H9 (cell line): ENCODE measurements at regions not wholly inside any gene's neighbourhood (a gene's known extent, or its start where the extent isn't known, plus 50 kb on each side); places are given as distances from the start of the nearest gene placed in this dataset.

Experiments
- DNase-seq: peaks from one replicate; pipeline ENCODE4 v3.0.0-alpha.2; 2017
- H2AFZ ChIP-seq: one replicate; pipeline ENCODE4 v1.6.1; 2013; ENCODE audit warnings: mild to moderate bottlenecking, low read length, control low read depth, moderate library complexity
- H2AK5ac ChIP-seq: 2 replicates; pipeline ENCODE4 v1.6.1; 2013; ENCODE audit warnings: low read length, control low read depth, mixed read lengths; ENCODE audit not compliant: insufficient read length
- H2BK120ac ChIP-seq: one replicate; pipeline ENCODE4 v1.6.1; 2013; ENCODE audit warnings: low read depth, mild to moderate bottlenecking, low read length, control low read depth, inconsistent platforms; ENCODE audit not compliant: poor library complexity, severe bottlenecking
- H2BK12ac ChIP-seq: 2 replicates; pipeline ENCODE4 v1.6.1; 2013; ENCODE audit warnings: low read length, control low read depth, mixed read lengths, low read depth; ENCODE audit not compliant: insufficient read length
- H2BK15ac ChIP-seq: 2 replicates; pipeline ENCODE4 v1.6.1; 2013; ENCODE audit warnings: low read depth, low read length, control low read depth
- H2BK20ac ChIP-seq: one replicate; pipeline ENCODE4 v1.6.1; 2013; ENCODE audit warnings: low read depth, mild to moderate bottlenecking, low read length, control low read depth, inconsistent platforms; ENCODE audit not compliant: poor library complexity, severe bottlenecking
- H2BK5ac ChIP-seq: 2 replicates; pipeline ENCODE4 v1.6.1; 2013; ENCODE audit warnings: low read length, control low read depth, mixed read lengths; ENCODE audit not compliant: insufficient read length
- H3K14ac ChIP-seq: 2 replicates; pipeline ENCODE4 v1.6.1; 2013; ENCODE audit warnings: low read length, control low read depth; ENCODE audit not compliant: insufficient read depth
- H3K18ac ChIP-seq: 2 replicates; pipeline ENCODE4 v1.6.1; 2013; ENCODE audit warnings: low read depth, mild to moderate bottlenecking, mixed read lengths, low read length, control low read depth; ENCODE audit not compliant: insufficient read length
- H3K23ac ChIP-seq: 2 replicates; pipeline ENCODE4 v1.6.1; 2013; ENCODE audit warnings: low read length, control low read depth, mixed read lengths, low read depth; ENCODE audit not compliant: insufficient read length
- H3K23me2 ChIP-seq: 2 replicates; pipeline ENCODE4 v1.6.1; 2013; ENCODE audit warnings: low read depth, mild to moderate bottlenecking, mixed read lengths, low read length, control low read depth; ENCODE audit not compliant: insufficient read length, poor library complexity, severe bottlenecking
- H3K27ac ChIP-seq: 2 replicates; pipeline ENCODE4 v1.5.1; 2013; ENCODE audit warnings: low read length, control low read depth, mixed read lengths, low read depth; ENCODE audit not compliant: insufficient read length
- H3K27me3 ChIP-seq: 2 replicates; pipeline ENCODE4 v1.6.1; 2013; ENCODE audit warnings: low read length, control low read depth, inconsistent platforms; ENCODE audit not compliant: insufficient read depth
- H3K4ac ChIP-seq: 2 replicates; pipeline ENCODE4 v1.6.1; 2013; ENCODE audit warnings: low read depth, mild to moderate bottlenecking, control low read depth, inconsistent platforms, low read length, moderate library complexity
- H3K4me1 ChIP-seq: 2 replicates; pipeline ENCODE4 v1.6.1; 2013; ENCODE audit warnings: low read length, control low read depth, inconsistent platforms; ENCODE audit not compliant: insufficient read depth
- H3K4me2 ChIP-seq: 2 replicates; pipeline ENCODE4 v1.6.1; 2013; ENCODE audit warnings: low read length, control low read depth, mixed read lengths; ENCODE audit not compliant: insufficient read length, insufficient read depth
- H3K56ac ChIP-seq: 2 replicates; pipeline ENCODE4 v1.6.1; 2013; ENCODE audit warnings: low read depth, mild to moderate bottlenecking, mixed read lengths, low read length, control low read depth; ENCODE audit not compliant: insufficient read length
- H3K79me1 ChIP-seq: 2 replicates; pipeline ENCODE4 v1.6.1; 2013; ENCODE audit warnings: low read depth, mild to moderate bottlenecking, moderate library complexity, low read length, control low read depth, inconsistent platforms; ENCODE audit not compliant: insufficient read depth, poor library complexity, severe bottlenecking
- H3K79me2 ChIP-seq: 2 replicates; pipeline ENCODE4 v1.6.1; 2013; ENCODE audit warnings: low read length, control low read depth, inconsistent platforms; ENCODE audit not compliant: insufficient read depth
- H3K9ac ChIP-seq: 2 replicates; pipeline ENCODE4 v1.6.1; 2013; ENCODE audit warnings: low read length, control low read depth, mixed read lengths; ENCODE audit not compliant: insufficient read length; ENCODE audit errors: extremely low read depth
- H3K9me3 ChIP-seq: one replicate; pipeline ENCODE4 v1.6.1; 2013; ENCODE audit warnings: low read depth, low read length, inconsistent platforms; ENCODE audit not compliant: control insufficient read depth
- H3T11ph ChIP-seq: one replicate; pipeline ENCODE4 v1.6.1; 2013; ENCODE audit warnings: mild to moderate bottlenecking, low read length, control low read depth, inconsistent platforms
- H4K20me1 ChIP-seq: one replicate; pipeline ENCODE4 v1.6.1; 2013; ENCODE audit not compliant: control insufficient read depth, insufficient read length, insufficient read depth
- H4K5ac ChIP-seq: 2 replicates; pipeline ENCODE4 v1.6.1; 2013; ENCODE audit warnings: low read depth, mild to moderate bottlenecking, mixed read lengths, low read length, control low read depth; ENCODE audit not compliant: insufficient read length
- H4K8ac ChIP-seq: replicated peaks from 2 replicates; pipeline ENCODE4 v1.6.1; 2013; ENCODE audit warnings: low read length, control low read depth, mixed read lengths, low read depth; ENCODE audit not compliant: insufficient read length
- H4K91ac ChIP-seq: 2 replicates; pipeline ENCODE4 v1.6.1; 2013; ENCODE audit warnings: low read depth, mild to moderate bottlenecking, moderate library complexity, mixed read lengths, low read length, control low read depth; ENCODE audit not compliant: insufficient read length
- H3K27ac Mint-ChIP-seq, 3 experiments: 2 replicates in 2 of 3; 3 replicates in 1 of 3; pipeline ENCODE4 v1.8.0; 2020 to 2021; ENCODE audit warnings: mixed read lengths in 3 of 3, mild to moderate bottlenecking in 1 of 3, moderate library complexity in 1 of 3
- H3K27me3 Mint-ChIP-seq: 2 replicates; pipeline ENCODE4 v1.8.0; 2021; ENCODE audit warnings: low read depth, mild to moderate bottlenecking, moderate library complexity, mixed read lengths
- H3K36me3 Mint-ChIP-seq, 3 experiments: 2 replicates in 2 of 3; 3 replicates in 1 of 3; pipeline ENCODE4 v1.8.0; 2020 to 2021; ENCODE audit warnings: low read depth in 3 of 3, mixed read lengths in 3 of 3; ENCODE audit not compliant: insufficient read depth in 1 of 3
- H3K4me1 Mint-ChIP-seq, 2 experiments: 2 replicates each; pipeline ENCODE4 v1.8.0; 2020; ENCODE audit warnings: mixed read lengths in 2 of 2
- H3K4me3 Mint-ChIP-seq, 2 experiments: 2 replicates in 1 of 2; 3 replicates in 1 of 2; pipeline ENCODE4 v1.8.0; 2020 to 2021; ENCODE audit warnings: mild to moderate bottlenecking in 2 of 2, mixed read lengths in 2 of 2, moderate library complexity in 1 of 2
- H3K9me3 Mint-ChIP-seq, 2 experiments: 2 replicates in 1 of 2; 3 replicates in 1 of 2; pipeline ENCODE4 v1.8.0; 2020; ENCODE audit warnings: mild to moderate bottlenecking in 2 of 2, mixed read lengths in 2 of 2, moderate library complexity in 1 of 2
- CTCF ChIP-seq: fragments of 200-600 bp; sonication (generic); conservative IDR thresholded peaks from 3 replicates; pipeline ENCODE4 v1.8.0; 2021; ENCODE audit warnings: antibody characterized with exemption, mild to moderate bottlenecking
- WGBS: extraction: QIAGEN DNeasy Blood & Tissue Kit; methylation state at CpG from one replicate; pipeline ENCODE4 v1.1.7; 2013; ENCODE audit warnings: missing lambda C conversion rate, low lambda C conversion rate, mixed read lengths; ENCODE audit not compliant: insufficient read length; ENCODE audit errors: extremely low coverage; 5-methylcytosine and 5-hydroxymethylcytosine counted together

GRCh38 chr10:76729841-76730487 is 907.6 kb downstream of the KCNMA1 start:
- Histone ChIP-seq H3K79me1 (no peaks in the 10 kb centered on the region), H2BK20ac (no peak overlapping the region), H4K8ac (no peak overlapping the region), H4K5ac (no peak overlapping the region), H3K4ac (no peak overlapping the region), H2BK5ac (no peak overlapping the region), H3K4me1 (no peaks in the 10 kb centered on the region), H3K18ac (no peak overlapping the region), H2BK120ac (no peak overlapping the region), H3T11ph (no peak overlapping the region), H3K79me2 (no peaks in the 10 kb centered on the region), H3K27ac (no peak overlapping the region), H4K20me1 (no peaks in the 10 kb centered on the region), H3K56ac (no peak overlapping the region), H4K91ac (no peak overlapping the region), H3K9me3 (no peaks in the 10 kb centered on the region), H2AK5ac (no peak overlapping the region), H3K14ac (no peak overlapping the region), H3K23me2 (no peaks in the 10 kb centered on the region), H2BK12ac (no peak overlapping the region), H2BK15ac (no peak overlapping the region), H3K9ac (no peak overlapping the region), H3K23ac (no peak overlapping the region), H3K27me3 (no peaks in the 10 kb centered on the region), H2AFZ (no peak overlapping the region), H3K4me2 (no peak overlapping the region)
- peaks cover 4 to 8% (median 5%) of the 10 kb centered on the region in 3 experiments; a peak in 4 of 7 replicates for H3K36me3 Mint-ChIP-seq
- H3K4me1 Mint-ChIP-seq = no peaks in the 10 kb centered on the region
- no peak for TF ChIP-seq CTCF
- no peak overlapping the region for H3K27ac Mint-ChIP-seq
- no CpG with 5 or more reads among the region's 1 CpG for WGBS
- peaks cover 4% of the 10 kb centered on the region for H3K27me3 Mint-ChIP-seq
- DNase-seq = no peak
- no peak overlapping the region for H3K4me3 Mint-ChIP-seq
- H3K9me3 Mint-ChIP-seq = peaks cover 7 to 17% of the 10 kb centered on the region in 2 experiments; a peak in 4 of 5 replicates
